H1 (cell line): ENCODE measurements at regions not wholly inside any gene's neighbourhood (a gene's known extent, or its start where the extent isn't known, plus 50 kb on each side); places are given as distances from the start of the nearest gene placed in this dataset.

ENCODE experiments used
- CTCF ChIA-PET: fragments of 300-600 bp; sonication (Branson Sonifier 250); formaldehyde crosslinking; loops from one replicate; lab custom pipeline; 2021; ENCODE audit not compliant: partially characterized antibody; lab: Charles Lee
- POLR2A ChIA-PET: fragments of 300-600 bp; sonication (Branson Sonifier 250); formaldehyde crosslinking; loops from one replicate; lab custom pipeline; 2021; ENCODE audit warnings: inconsistent platforms; ENCODE audit not compliant: partially characterized antibody; lab: Charles Lee
- DNase-seq, 2 experiments: peaks; one replicate each; pipeline versions ENCODE4 v3.0.0 to v3.0.0-alpha.2; 2010 to 2022; ENCODE audit warnings: low spot score in 2 of 2, low read depth in 1 of 2, mixed read lengths in 1 of 2
- FAIRE-seq: peaks from 2 replicates; lab custom pipeline; 2011; peaks lifted over from hg19 to GRCh38; lab: Jason Lieb, UNC
- H2AFZ ChIP-seq: 2 replicates; pipeline ENCODE4 v1.8.1; 2012; ENCODE audit warnings: low read length, inconsistent platforms
- H2AK5ac ChIP-seq: 2 replicates; pipeline ENCODE4 v1.6.1; 2013; ENCODE audit warnings: low read depth, low read length
- H2BK120ac ChIP-seq: replicated peaks from 2 replicates; pipeline ENCODE3; 2013; ENCODE audit warnings: low read depth, low read length, inconsistent platforms
- H2BK12ac ChIP-seq: 2 replicates; pipeline ENCODE4 v1.6.1; 2013; ENCODE audit warnings: low read depth, low read length
- H2BK15ac ChIP-seq: 2 replicates; pipeline ENCODE4 v1.6.1; 2013; ENCODE audit warnings: low read length
- H2BK20ac ChIP-seq: 2 replicates; pipeline ENCODE4 v1.6.1; 2013; ENCODE audit warnings: low read length
- H2BK5ac ChIP-seq: 2 replicates; pipeline ENCODE4 v1.6.1; 2013; ENCODE audit warnings: low read depth, low read length
- H3K14ac ChIP-seq: 2 replicates; pipeline ENCODE4 v1.6.1; 2013; ENCODE audit warnings: inconsistent platforms; ENCODE audit not compliant: insufficient read length
- H3K18ac ChIP-seq: 2 replicates; pipeline ENCODE4 v1.6.1; 2013; ENCODE audit warnings: low read length; ENCODE audit errors: extremely low read depth
- H3K23ac ChIP-seq: 2 replicates; pipeline ENCODE4 v1.6.1; 2013; ENCODE audit warnings: inconsistent platforms; ENCODE audit not compliant: insufficient read length
- H3K23me2 ChIP-seq: 2 replicates; pipeline ENCODE4 v1.6.1; 2013; ENCODE audit warnings: low read depth, low read length
- H3K27ac ChIP-seq: 2 replicates; pipeline ENCODE4 v1.6.1; 2011; ENCODE audit warnings: low read depth, low read length, inconsistent platforms
- H3K27me3 ChIP-seq, 4 experiments: replicated peaks in 1 of 4; 1 replicate in 1 of 4; 2 replicates in 3 of 4; pipeline versions ENCODE4 v1.6.1 to v1.8.1; 2011 to 2013; ENCODE audit warnings: low read length in 3 of 4, mild to moderate bottlenecking in 3 of 4, inconsistent platforms in 2 of 4, mixed read lengths in 2 of 4, moderate library complexity in 1 of 4; ENCODE audit not compliant: control insufficient read depth in 3 of 4, insufficient read depth in 3 of 4; ENCODE audit errors: extremely low read depth in 1 of 4
- H3K36me3 ChIP-seq, 4 experiments: 2 replicates each; pipeline versions ENCODE4 v1.6.1 to v1.8.1; 2011 to 2013; ENCODE audit warnings: mild to moderate bottlenecking in 4 of 4, low read length in 3 of 4, moderate library complexity in 2 of 4, control low read depth in 1 of 4, inconsistent platforms in 1 of 4; ENCODE audit not compliant: insufficient read depth in 4 of 4, control insufficient read depth in 2 of 4
- H3K4ac ChIP-seq: replicated peaks from 2 replicates; pipeline ENCODE3; 2013; ENCODE audit warnings: low read length, low read depth, mixed read lengths, inconsistent platforms; ENCODE audit not compliant: insufficient read length
- H3K4me1 ChIP-seq, 4 experiments: replicated peaks in 1 of 4; 1 replicate in 1 of 4; 2 replicates in 3 of 4; pipeline versions ENCODE4 v1.6.1 to v1.8.1; 2011 to 2013; ENCODE audit warnings: low read length in 3 of 4, inconsistent platforms in 2 of 4, mixed read lengths in 1 of 4; ENCODE audit not compliant: insufficient read depth in 4 of 4, control insufficient read depth in 3 of 4
- H3K4me2 ChIP-seq, 2 experiments: 2 replicates each; pipeline versions ENCODE4 v1.6.1 to v1.8.1; 2011 to 2013; ENCODE audit warnings: low read depth in 2 of 2, low read length in 2 of 2, control low read depth in 1 of 2, inconsistent platforms in 1 of 2, mild to moderate bottlenecking in 1 of 2; ENCODE audit not compliant: insufficient read depth in 1 of 2
- H3K4me3 ChIP-seq, 4 experiments: fragments of 200-600, 300-600 bp in 1 of 4; sonication (generic), shearing (Covaris generic), sonication (Bioruptor Twin) in 1 of 4; 2 replicates each; pipeline versions ENCODE4 v1.5.1 to v1.8.1; 2011 to 2016; ENCODE audit warnings: low read length in 4 of 4, low read depth in 3 of 4, control low read depth in 2 of 4, inconsistent platforms in 2 of 4, mild to moderate bottlenecking in 2 of 4, mixed read lengths in 1 of 4, moderate library complexity in 1 of 4; ENCODE audit not compliant: insufficient read depth in 2 of 4; ENCODE audit errors: extremely low read depth in 1 of 4
- H3K56ac ChIP-seq: replicated peaks from 2 replicates; pipeline ENCODE3; 2013; ENCODE audit warnings: low read depth, mild to moderate bottlenecking, mixed read lengths, low read length, inconsistent platforms; ENCODE audit not compliant: insufficient read length
- H3K79me1 ChIP-seq: 2 replicates; pipeline ENCODE4 v1.6.1; 2013; ENCODE audit warnings: low read depth, low read length, control low read depth
- H3K79me2 ChIP-seq, 2 experiments: 2 replicates each; pipeline versions ENCODE4 v1.6.1 to v1.8.1; 2012 to 2013; ENCODE audit warnings: low read length in 2 of 2, mild to moderate bottlenecking in 2 of 2, inconsistent platforms in 1 of 2; ENCODE audit not compliant: insufficient read depth in 2 of 2, control insufficient read depth in 1 of 2
- H3K9ac ChIP-seq, 4 experiments: replicated peaks in 1 of 4; 1 replicate in 1 of 4; 2 replicates in 3 of 4; pipeline versions ENCODE4 v1.6.1 to v1.8.1; 2011 to 2013; ENCODE audit warnings: low read depth in 3 of 4, low read length in 3 of 4, control low read depth in 2 of 4, mild to moderate bottlenecking in 2 of 4, moderate library complexity in 2 of 4, inconsistent platforms in 1 of 4; ENCODE audit errors: extremely low read depth in 1 of 4
- H3K9me3 ChIP-seq, 2 experiments: 2 replicates each; pipeline versions ENCODE4 v1.6.1 to v1.8.1; 2012 to 2013; ENCODE audit warnings: mild to moderate bottlenecking in 2 of 2, moderate library complexity in 2 of 2, control low read depth in 1 of 2, inconsistent platforms in 1 of 2, low read depth in 1 of 2, low read length in 1 of 2, mixed read lengths in 1 of 2; ENCODE audit not compliant: insufficient read depth in 2 of 2
- H4K20me1 ChIP-seq, 2 experiments: replicated peaks in 1 of 2; 2 replicates each; pipeline versions ENCODE3 to v1.8.1; 2011 to 2013; ENCODE audit warnings: inconsistent platforms in 2 of 2, low read length in 2 of 2, mild to moderate bottlenecking in 1 of 2; ENCODE audit not compliant: insufficient read depth in 2 of 2, control insufficient read depth in 1 of 2
- H4K5ac ChIP-seq: 2 replicates; pipeline ENCODE4 v1.6.1; 2013; ENCODE audit warnings: low read length, low read depth, mixed read lengths, inconsistent platforms; ENCODE audit not compliant: insufficient read length
- H4K8ac ChIP-seq: 2 replicates; pipeline ENCODE4 v1.8.0; 2013; ENCODE audit warnings: mild to moderate bottlenecking, moderate library complexity, low read length, inconsistent platforms; ENCODE audit not compliant: insufficient read depth; ENCODE audit errors: extremely low read depth
- H4K91ac ChIP-seq: replicated peaks from 2 replicates; pipeline ENCODE3; 2013; ENCODE audit warnings: low read length, mixed read lengths, inconsistent platforms; ENCODE audit not compliant: insufficient read length
- ATF2 ChIP-seq: IDR thresholded peaks from 2 replicates; pipeline ENCODE4 v1.6.1; 2012; ENCODE audit warnings: low read length, inconsistent platforms
- CTBP2 ChIP-seq: IDR thresholded peaks from 2 replicates; pipeline ENCODE4 v1.7.0; 2011; ENCODE audit warnings: borderline replicate concordance, mild to moderate bottlenecking, moderate library complexity, mixed read lengths, low read length; ENCODE audit not compliant: insufficient read depth, insufficient read length
- FOSL1 ChIP-seq: IDR thresholded peaks from 2 replicates; pipeline ENCODE4 v1.6.1; 2011; ENCODE audit warnings: mild to moderate bottlenecking, low read depth, low read length, moderate library complexity; ENCODE audit not compliant: insufficient read depth
- KDM4A ChIP-seq: IDR thresholded peaks from one replicate; pipeline ENCODE4 v1.7.1; 2012; ENCODE audit warnings: low read depth, mild to moderate bottlenecking, moderate library complexity, low read length, inconsistent platforms; ENCODE audit not compliant: severe bottlenecking
- POLR2AphosphoS5 ChIP-seq: IDR thresholded peaks from 2 replicates; pipeline ENCODE4 v1.6.1; 2011; ENCODE audit warnings: low read depth, low read length
- POU5F1 ChIP-seq: IDR thresholded peaks from 2 replicates; pipeline ENCODE4 v1.6.1; 2011; ENCODE audit warnings: low read depth, mild to moderate bottlenecking, low read length, moderate library complexity
- RBBP5 ChIP-seq: IDR thresholded peaks from 2 replicates; pipeline ENCODE4 v1.7.1; 2012; ENCODE audit warnings: low read depth, mild to moderate bottlenecking, inconsistent platforms, low read length, moderate library complexity, borderline replicate concordance
- SIRT6 ChIP-seq: IDR thresholded peaks from one replicate; pipeline ENCODE4 v1.7.1; 2012; ENCODE audit warnings: low read length, inconsistent platforms
- TAF7 ChIP-seq: optimal IDR thresholded peaks from 2 replicates; pipeline ENCODE3; 2011; ENCODE audit warnings: low read depth, mild to moderate bottlenecking, inconsistent platforms, low read length, moderate library complexity, borderline replicate concordance
- TCF12 ChIP-seq: IDR thresholded peaks from 2 replicates; pipeline ENCODE4 v1.6.1; 2011; ENCODE audit warnings: low read depth, mild to moderate bottlenecking, low read length
- YY1 ChIP-seq: IDR thresholded peaks from 2 replicates; pipeline ENCODE4 v1.6.1; 2011; ENCODE audit warnings: low read depth, mild to moderate bottlenecking, low read length
- WGBS, 2 experiments: shearing (Covaris generic) in 1 of 2; methylation state at CpG; one replicate each; pipeline versions ENCODE4 v1.1.6 to v1.1.7; 2013 to 2015; ENCODE audit warnings: low lambda C conversion rate in 2 of 2, mixed read lengths in 2 of 2, inconsistent platforms in 1 of 2, low coverage in 1 of 2, missing lambda C conversion rate in 1 of 2; ENCODE audit not compliant: insufficient replicate concordance in 2 of 2, insufficient coverage in 1 of 2, insufficient read length in 1 of 2; ENCODE audit errors: extremely low coverage in 1 of 2, missing lambda C conversion rate in 1 of 2; 5-methylcytosine and 5-hydroxymethylcytosine counted together

- Histone ChIP-seq H3K18ac (no peak overlapping the region), H3K4me1 (peaks cover 0 to 6% (median 0%) of the 10 kb centered on the region in 4 experiments; a peak in 1 of 7 replicates), H2BK12ac (no peak overlapping the region), H2BK15ac (no peak overlapping the region), H2AK5ac (no peak overlapping the region), H3K4me2 (no peak overlapping the region), H4K20me1 (no peaks in the 10 kb centered on the region), H3K9me3 (no peaks in the 10 kb centered on the region), H3K9ac (no peak overlapping the region), H3K79me2 (no peaks in the 10 kb centered on the region), H3K23ac (no peak overlapping the region), H3K79me1 (no peaks in the 10 kb centered on the region), H3K27ac (no peak overlapping the region), H4K8ac (no peak overlapping the region), H3K56ac (no peak overlapping the region), H2BK120ac (no peak overlapping the region), H2BK5ac (no peak overlapping the region), H2BK20ac (no peak overlapping the region), H3K14ac (no peak overlapping the region), H3K4ac (no peak overlapping the region), H3K4me3 (no peak overlapping the region), H4K91ac (no peak overlapping the region), H3K23me2 (no peaks in the 10 kb centered on the region), H3K27me3 (no peaks in the 10 kb centered on the region), H2AFZ (no peak overlapping the region), H3K36me3 (no peaks in the 10 kb centered on the region), H4K5ac (no peak overlapping the region)
- WGBS, 2 experiments, result 87% methylated on average over 4 of the region's 4 CpGs; no CpG with 5 or more reads in 1 of the 2 experiments
- no peak for DNase-seq
- POLR2A ChIA-PET, result interaction anchor here (1.6 kb wide), 1 partner anchor 76 kb away, joined by 3 read pairs; the partner anchor contains the start of gene TRPC4
- FAIRE-seq, result no peak
- CTCF ChIA-PET, result interaction anchor here (2.4 to 3.1 kb wide), 2 partner anchors 14 to 76 kb away, joined by 7 to 11 read pairs; partner anchors contain the start of gene TRPC4
- TF ChIP-seq YY1 (no peak), FOSL1 (no peak), TAF7 (no peak), POU5F1 (no peak), SIRT6 (no peak), RBBP5 (no peak), ATF2 (no peak), CTBP2 (no peak), POLR2AphosphoS5 (no peak), KDM4A (no peak), TCF12 (no peak)
- TF ChIP-seq, all 59 proteins: peak for 0
Measured at GRCh38 chr13:37945651-37946575, 76.3 kb upstream of the TRPC4 start.
